ENCODE measurements at regions not wholly inside any gene's neighbourhood (a gene's known extent, or its start where the extent isn't known, plus 50 kb on each side); places are given as distances from the start of the nearest gene placed in this dataset.
A peak's percentile ranks its signal among the peaks of the same experiment; 100 is the strongest.

DNA sequence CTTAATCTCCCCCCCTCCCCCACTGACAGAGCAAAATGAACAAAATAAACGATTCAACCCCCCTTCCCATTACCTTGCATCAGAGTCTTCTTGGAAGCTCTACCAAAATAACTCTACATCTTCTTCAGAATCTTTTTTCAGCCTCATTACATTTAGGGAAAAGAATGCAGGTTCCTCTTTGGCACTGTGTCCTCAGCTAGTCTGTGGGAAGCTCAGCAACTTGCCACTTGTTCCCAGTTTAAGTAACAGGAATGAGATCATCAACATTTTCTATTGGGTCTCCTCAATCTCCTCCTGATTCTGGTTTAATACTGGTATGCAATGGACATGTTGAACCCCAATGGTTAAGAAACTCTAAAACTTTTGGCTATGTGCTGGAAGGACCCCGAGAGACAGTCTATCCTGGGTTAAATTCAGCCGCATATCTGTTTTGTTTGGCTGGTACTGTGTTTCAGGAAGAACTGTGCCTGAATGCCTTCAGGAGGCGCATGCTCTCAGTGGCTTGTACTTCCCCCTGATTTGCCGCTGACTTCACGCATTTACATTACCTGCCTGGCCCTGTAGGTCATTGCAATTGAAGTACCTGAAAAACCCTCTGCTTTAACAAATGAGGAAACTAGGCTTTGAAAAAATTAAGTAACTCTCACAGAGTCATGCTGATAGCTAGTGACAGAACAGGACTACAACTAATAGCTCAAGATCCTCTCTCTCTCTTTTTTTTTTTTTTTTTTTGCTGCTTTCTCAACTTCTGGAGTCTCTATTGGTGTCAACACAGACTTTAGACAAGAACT is 78.1 kb upstream of the HMHB1 start:
- peak; percentile 36 for ATAC-seq
- DNase-seq (ENCODE audit: missing footprints): no peak
- intact Hi-C loops (cut with DNase I): no loop called here

DNA sequence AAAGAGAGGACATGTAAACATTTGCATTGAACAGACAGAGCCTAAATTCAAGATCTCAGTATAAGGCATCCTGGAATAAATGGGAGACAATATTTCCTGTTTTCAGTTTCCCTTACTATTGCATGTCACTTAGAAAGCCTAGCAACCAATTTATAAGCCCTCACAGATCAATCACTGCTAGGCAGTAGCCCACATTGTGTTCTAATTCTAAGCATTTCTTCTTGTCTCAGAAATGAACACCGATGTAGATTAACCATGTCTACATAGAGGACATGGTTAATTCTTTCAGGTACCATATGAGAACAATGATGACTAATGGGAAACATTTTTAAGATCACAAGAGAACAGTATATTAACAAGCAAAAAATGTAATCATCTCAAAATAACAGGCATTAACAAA is 79.6 kb upstream of the HMHB1 start:
- no peak for ATAC-seq
- intact Hi-C loops (cut with DNase I): no loop called here
- no peak for DNase-seq (ENCODE audit: missing footprints)

GRCh38 chr5:143730112-143730801 is 81.7 kb upstream of the HMHB1 start:
- peak; percentile 50 for ATAC-seq
- intact Hi-C loops (cut with DNase I): no loop called here
- DNase-seq (ENCODE audit: missing footprints): no peak

DNA sequence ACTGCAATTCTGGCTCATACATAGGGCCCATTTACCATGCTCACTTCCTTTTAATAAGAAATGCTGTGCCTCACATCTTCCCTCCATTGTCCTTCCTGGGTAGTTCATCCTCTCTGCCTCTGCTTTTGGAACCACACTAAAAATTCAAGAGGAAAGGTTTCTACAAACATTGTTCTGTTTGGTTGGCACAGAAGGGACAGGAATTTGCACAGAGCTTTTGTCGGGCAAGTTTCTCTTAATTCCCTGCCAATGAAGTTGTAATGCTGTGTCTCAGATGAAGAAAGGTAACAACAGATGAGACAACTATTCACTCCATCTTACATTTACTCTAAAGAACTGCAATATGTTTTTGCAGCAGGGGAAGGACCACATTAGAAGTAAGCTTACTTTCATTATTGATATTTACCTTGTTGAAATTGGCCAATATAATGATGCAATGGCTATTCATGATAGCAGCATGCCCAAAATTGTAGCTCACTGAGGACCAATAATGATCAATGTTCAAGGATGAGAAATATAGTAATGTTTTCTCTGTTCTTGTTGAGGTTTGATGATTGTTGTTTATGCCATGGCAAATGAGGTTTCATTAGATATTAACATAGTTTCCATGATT is 82.5 kb upstream of the HMHB1 start:
- intact Hi-C loops (cut with DNase I): no loop called here
- ATAC-seq (no peak), DNase-seq (ENCODE audit: missing footprints) (no peak)

DNA sequence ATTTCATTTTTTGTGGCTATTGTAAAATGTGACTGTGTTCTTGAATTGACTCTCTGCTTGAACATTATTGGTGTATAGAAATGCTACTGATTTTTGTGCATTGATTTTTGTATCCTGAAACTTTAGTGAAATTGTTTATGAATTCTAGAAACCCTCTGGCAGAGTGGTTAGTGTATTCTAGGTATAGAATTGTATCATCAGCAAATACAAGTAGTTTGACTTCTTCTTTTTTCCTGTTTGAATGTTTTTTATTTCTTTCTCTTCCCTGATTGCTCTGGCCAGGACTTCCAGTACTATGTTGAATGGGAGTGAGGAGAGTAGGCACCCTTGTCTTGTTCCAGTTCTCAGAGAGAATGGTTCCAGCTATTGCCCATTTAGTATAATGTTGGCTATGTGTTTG is 88.8 kb upstream of the HMHB1 start:
- intact Hi-C loops (cut with DNase I): no loop called here
- no peak for ATAC-seq

GRCh38 chr5:143721925-143722324 is 90.0 kb upstream of the HMHB1 start:
- intact Hi-C loops (cut with DNase I): no loop called here
- no peak for DNase-seq (ENCODE audit: missing footprints)
- no peak for ATAC-seq

More for the DNA sequence above, 88.8 kb upstream of the HMHB1 start:
- DNase-seq (ENCODE audit: missing footprints): no peak

GRCh38 chr5:143720689-143721088 is 91.3 kb upstream of the HMHB1 start:
- DNase-seq (ENCODE audit: missing footprints): no peak
- intact Hi-C loops (cut with DNase I): no loop called here

GRCh38 chr5:143717400-143717799 is 94.6 kb upstream of the HMHB1 start:
- peak; percentile 37 for ATAC-seq
- no peak for DNase-seq (ENCODE audit: missing footprints)
- intact Hi-C loops (cut with DNase I): no loop called here

More at GRCh38 chr5:143720689-143721088, 91.3 kb upstream of the HMHB1 start:
- ATAC-seq: no peak

- DNase-seq (ENCODE audit: missing footprints) (no peak), ATAC-seq (peak; percentile 72)
- intact Hi-C loops (cut with DNase I): no loop called here
These were observed 95.1 kb upstream of the HMHB1 start for GRCh38 chr5:143716881-143717280.

- ATAC-seq: no peak
- DNase-seq (ENCODE audit: missing footprints): no peak
- intact Hi-C loops (cut with DNase I): no loop called here
These were observed 96.3 kb upstream of the HMHB1 start for GRCh38 chr5:143715616-143716015.

DNA sequence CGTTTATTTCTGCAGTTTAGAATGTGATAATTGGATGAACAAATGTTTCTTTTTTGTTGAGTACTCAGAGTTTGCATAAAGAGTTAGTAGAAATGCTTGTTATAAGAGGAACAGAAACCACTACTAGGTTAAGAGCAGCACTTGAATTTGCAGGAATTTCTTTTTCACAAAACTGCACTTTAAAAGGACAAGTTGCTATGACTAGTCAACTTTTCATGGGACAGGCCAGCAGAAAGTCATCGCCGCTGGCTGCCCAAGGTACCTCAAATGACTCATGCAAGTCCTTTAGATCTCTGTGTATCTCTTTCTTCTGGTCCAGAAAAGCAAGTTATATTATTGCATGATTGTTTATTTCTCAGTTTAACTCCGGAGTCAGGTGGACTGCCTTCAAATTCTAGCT is 97.3 kb upstream of the HMHB1 start:
- no peak for DNase-seq (ENCODE audit: missing footprints)
- intact Hi-C loops (cut with DNase I): no loop called here
- ATAC-seq: no peak

DNA sequence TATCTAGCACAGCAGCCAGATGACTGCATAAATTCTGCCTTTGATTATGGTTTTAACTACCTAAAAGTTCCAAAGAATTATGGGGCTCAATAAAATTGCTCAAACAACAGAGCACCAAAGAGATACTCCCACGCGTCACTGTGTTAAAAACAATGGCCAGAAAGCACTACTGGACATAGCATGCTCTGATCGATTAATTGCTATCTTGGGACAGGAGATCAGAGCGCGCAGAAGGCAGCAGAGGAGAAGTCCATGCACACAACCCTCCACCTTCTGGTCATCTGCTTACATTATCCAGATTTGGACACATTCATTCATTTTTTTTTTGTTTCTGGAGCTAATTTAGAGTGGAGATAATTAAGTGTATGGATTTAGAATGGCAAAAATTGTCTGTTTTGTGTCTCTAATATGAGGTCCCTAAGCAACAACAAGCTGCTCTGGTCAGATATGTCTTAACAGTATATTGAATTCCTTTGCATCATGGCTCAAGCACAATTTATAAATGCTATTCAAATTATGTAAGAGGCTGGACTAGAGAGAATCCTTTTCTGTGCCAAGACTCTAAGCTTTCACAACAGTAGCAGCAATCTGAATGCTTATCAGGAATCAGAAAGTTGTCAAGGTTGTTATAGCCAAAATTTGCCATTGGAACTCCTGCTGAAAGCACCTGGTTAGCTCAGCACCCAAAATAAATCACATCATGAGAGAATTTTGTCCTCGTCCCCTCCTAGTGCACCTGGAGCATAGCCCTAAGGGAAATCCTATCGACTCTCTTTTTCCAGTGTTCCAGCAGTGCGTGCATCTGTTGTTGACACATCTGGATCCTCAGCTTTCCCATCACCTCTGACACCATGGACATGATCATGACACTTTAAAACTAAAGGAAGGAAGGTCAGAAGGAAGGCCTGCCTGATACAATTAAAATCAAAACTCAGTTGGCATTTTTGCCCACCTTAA is 98.6 kb upstream of the HMHB1 start:
- intact Hi-C loops (cut with DNase I): no loop called here
- DNase-seq (ENCODE audit: missing footprints) (no peak), ATAC-seq (peak; percentile 45)

DNA sequence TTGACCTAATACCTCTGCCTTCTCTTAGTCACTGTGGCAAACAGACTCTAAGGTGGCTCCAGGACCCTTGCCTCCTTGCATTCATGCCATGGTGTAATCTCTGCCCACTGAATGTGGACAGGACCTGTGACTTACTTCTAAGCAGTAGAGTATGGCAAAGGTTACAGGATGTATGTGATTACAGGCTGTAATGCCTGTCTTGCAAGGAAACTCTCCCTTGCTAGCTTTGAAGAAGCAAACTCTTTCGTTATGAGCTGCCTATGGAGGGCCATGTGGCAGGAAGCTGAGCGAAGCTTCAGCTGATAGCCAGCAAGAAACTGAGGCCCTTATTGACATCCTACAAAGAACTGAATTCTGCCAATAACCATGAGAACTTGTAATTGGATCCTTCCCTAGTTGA is 103.3 kb upstream of the HMHB1 start:
- DNase-seq (ENCODE audit: missing footprints): no peak
- intact Hi-C loops (cut with DNase I): loop anchor here (10.0 kb wide), 1 partner anchor 116 kb away; no protein-coding TSS in a partner anchor
- no peak for ATAC-seq

- no peak for DNase-seq (ENCODE audit: missing footprints)
- intact Hi-C loops (cut with DNase I): loop anchor here (10.0 kb wide), 1 partner anchor 117 kb away; no protein-coding TSS in a partner anchor
- ATAC-seq: no peak
These were observed 104.2 kb upstream of the HMHB1 start for GRCh38 chr5:143707806-143708205.

- no peak for ATAC-seq
- intact Hi-C loops (cut with DNase I): loop anchor here (10.0 kb wide), 1 partner anchor 119 kb away; no protein-coding TSS in a partner anchor
- no peak for DNase-seq (ENCODE audit: missing footprints)
These were observed 106.6 kb upstream of the HMHB1 start for GRCh38 chr5:143705381-143705780.

- ATAC-seq: no peak
- intact Hi-C loops (cut with DNase I): loop anchor here (10.0 kb wide), 1 partner anchor 121 kb away; no protein-coding TSS in a partner anchor
- no peak for DNase-seq (ENCODE audit: missing footprints)
These were observed 108.3 kb upstream of the HMHB1 start for GRCh38 chr5:143703659-143704058.

DNA sequence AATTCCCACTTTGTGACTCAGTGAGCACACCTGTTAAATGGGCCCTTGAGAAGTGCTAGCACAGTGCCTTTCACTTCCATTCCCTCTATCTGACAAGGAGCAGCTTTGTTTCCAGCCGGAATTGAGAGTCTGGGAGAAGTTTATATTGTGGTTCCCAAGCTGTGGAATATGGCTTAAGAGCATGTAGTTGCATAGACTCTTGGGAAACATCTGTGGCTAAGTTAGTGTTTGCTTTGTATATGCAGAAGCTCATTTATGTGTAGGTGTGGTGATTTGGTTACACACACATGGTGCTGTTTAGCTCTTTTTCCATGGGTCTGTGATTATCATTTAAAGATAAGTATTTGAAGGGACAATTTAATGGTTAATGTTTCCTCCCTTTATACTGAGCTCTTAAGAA is 110.5 kb upstream of the HMHB1 start:
- intact Hi-C loops (cut with DNase I): loop anchor here (10.0 kb wide), 1 partner anchor 123 kb away; no protein-coding TSS in a partner anchor
- ATAC-seq: no peak
- no peak for DNase-seq (ENCODE audit: missing footprints)

GRCh38 chr5:143700994-143701393 is 111.0 kb upstream of the HMHB1 start:
- ATAC-seq (no peak), DNase-seq (ENCODE audit: missing footprints) (no peak)
- intact Hi-C loops (cut with DNase I): loop anchor here (10.0 kb wide), 1 partner anchor 124 kb away; no protein-coding TSS in a partner anchor
